Epithelial cell of esophagus (primary cell): ENCODE measurements at regions not wholly inside any gene's neighbourhood (a gene's known extent, or its start where the extent isn't known, plus 50 kb on each side); places are given as distances from the start of the nearest gene placed in this dataset.
"Not testable (repeated sequence)": the region's sequence is repeated elsewhere in the genome, so short reads cannot be mapped to it uniquely, and the experiment has no call there.

Experiments
- DNase-seq: peaks from one replicate; pipeline ENCODE4 v3.0.0; 2010; ENCODE audit warnings: low read depth
- H3K4me3 ChIP-seq: 2 replicates; pipeline ENCODE4 v1.5.1; 2011; ENCODE audit warnings: mild to moderate bottlenecking, low read length, control low read depth
- TF ChIP-seq, protein P1 (sequence below): IDR thresholded peaks from 2 replicates; pipeline ENCODE4 v1.5.1; 2011; ENCODE audit warnings: low read depth, mild to moderate bottlenecking, low read length, control low read depth, inconsistent platforms; ENCODE audit not compliant: insufficient read depth; ENCODE audit errors: missing control alignments

GRCh38 chr12:75650100-75650499, 138.7 kb upstream of the KRR1 start:
- no peak overlapping the region for H3K4me3 ChIP-seq
- TF ChIP-seq, protein P1, sequence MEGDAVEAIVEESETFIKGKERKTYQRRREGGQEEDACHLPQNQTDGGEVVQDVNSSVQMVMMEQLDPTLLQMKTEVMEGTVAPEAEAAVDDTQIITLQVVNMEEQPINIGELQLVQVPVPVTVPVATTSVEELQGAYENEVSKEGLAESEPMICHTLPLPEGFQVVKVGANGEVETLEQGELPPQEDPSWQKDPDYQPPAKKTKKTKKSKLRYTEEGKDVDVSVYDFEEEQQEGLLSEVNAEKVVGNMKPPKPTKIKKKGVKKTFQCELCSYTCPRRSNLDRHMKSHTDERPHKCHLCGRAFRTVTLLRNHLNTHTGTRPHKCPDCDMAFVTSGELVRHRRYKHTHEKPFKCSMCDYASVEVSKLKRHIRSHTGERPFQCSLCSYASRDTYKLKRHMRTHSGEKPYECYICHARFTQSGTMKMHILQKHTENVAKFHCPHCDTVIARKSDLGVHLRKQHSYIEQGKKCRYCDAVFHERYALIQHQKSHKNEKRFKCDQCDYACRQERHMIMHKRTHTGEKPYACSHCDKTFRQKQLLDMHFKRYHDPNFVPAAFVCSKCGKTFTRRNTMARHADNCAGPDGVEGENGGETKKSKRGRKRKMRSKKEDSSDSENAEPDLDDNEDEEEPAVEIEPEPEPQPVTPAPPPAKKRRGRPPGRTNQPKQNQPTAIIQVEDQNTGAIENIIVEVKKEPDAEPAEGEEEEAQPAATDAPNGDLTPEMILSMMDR: no peak

GRCh38 chr12:75648856-75649255, 137.4 kb upstream of the KRR1 start:
- no peak overlapping the region for H3K4me3 ChIP-seq
- DNase-seq: no peak
- TF ChIP-seq, protein P1: no peak

More at GRCh38 chr12:75650100-75650499, 138.7 kb upstream of the KRR1 start:
- DNase-seq: no peak

- TF ChIP-seq, protein P1: no peak
- no peak for DNase-seq
- no peak overlapping the region for H3K4me3 ChIP-seq
These were observed 135.2 kb upstream of the KRR1 start for GRCh38 chr12:75646329-75647210.

- TF ChIP-seq, protein P1: no peak
- no peak overlapping the region for H3K4me3 ChIP-seq
- DNase-seq: no peak
These were observed 133.2 kb upstream of the KRR1 start for GRCh38 chr12:75644472-75645072.

GRCh38 chr12:75643119-75643518, 131.7 kb upstream of the KRR1 start:
- H3K4me3 ChIP-seq, DNase-seq: not testable (repeated sequence)

DNA sequence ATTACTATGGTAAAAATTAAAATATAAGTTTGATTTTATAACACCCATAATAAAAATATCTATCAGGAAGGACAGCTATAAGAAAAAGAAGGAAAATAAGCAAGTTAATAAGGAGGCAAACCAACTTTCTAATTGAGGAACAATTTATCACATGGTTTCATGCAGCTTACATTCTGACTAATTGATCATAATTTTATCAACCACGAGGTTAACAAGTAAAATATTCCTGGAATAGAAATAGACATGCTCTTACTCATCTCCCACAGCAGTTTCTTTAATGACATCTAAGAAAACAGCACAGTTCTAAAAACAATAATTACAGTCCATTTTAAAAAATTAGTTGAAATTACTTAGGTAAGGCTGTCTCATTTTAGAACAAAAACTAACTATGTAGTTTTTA, 130.8 kb upstream of the KRR1 start:
- DNase-seq: peak; percentile 44
- H3K4me3 ChIP-seq: no peak overlapping the region

More for the DNA sequence above, 130.8 kb upstream of the KRR1 start:
- TF ChIP-seq, protein P1: no peak
